IMR-90 (cell line): ENCODE measurements at regions not wholly inside any gene's neighbourhood (a gene's known extent, or its start where the extent isn't known, plus 50 kb on each side); places are given as distances from the start of the nearest gene placed in this dataset.

ENCODE experiments used
- ATAC-seq: fragments of 200-7000 bp; cut with Tn5 transposase; 2 replicates; pipeline ENCODE4 v1.9.1; 2020; ENCODE audit warnings: low read depth, mild to moderate bottlenecking, moderate library complexity
- BruUV-seq: library from RNA; stranded (reverse); fragments of 400-500 nt; replicated peaks from 2 replicates; lab custom pipeline; 2021; lab: Mats Ljungman, UMichigan
- CTCF ChIA-PET: fragments of 300-600 bp; formaldehyde crosslinking; extraction: SDS; loops from one replicate; lab custom pipeline; 2021; ENCODE audit warnings: antibody characterized with exemption; lab: Yijun Ruan, JAX
- POLR2A ChIA-PET: fragments of 300-600 bp; sonication (Branson Sonifier 250); formaldehyde crosslinking; loops from one replicate; lab custom pipeline; 2022; ENCODE audit warnings: antibody characterized with exemption; ENCODE audit not compliant: unreplicated experiment; lab: Charles Lee
- DNase-seq: peaks from one replicate; pipeline ENCODE4 v3.0.0; 2013
- H2AFZ ChIP-seq: replicated peaks from 2 replicates; pipeline ENCODE3; 2013; ENCODE audit warnings: low read length, mild to moderate bottlenecking; ENCODE audit not compliant: poor library complexity
- H2AK5ac ChIP-seq: 2 replicates; pipeline ENCODE4 v1.6.1; 2013; ENCODE audit warnings: low read depth, low read length, inconsistent platforms
- H2AK9ac ChIP-seq: replicated peaks from 2 replicates; pipeline ENCODE3; 2013; ENCODE audit warnings: mild to moderate bottlenecking, low read depth, low read length, moderate library complexity; ENCODE audit not compliant: poor library complexity
- H2BK120ac ChIP-seq: 2 replicates; pipeline ENCODE4 v1.6.1; 2013; ENCODE audit warnings: low read depth, low read length, inconsistent platforms
- H2BK15ac ChIP-seq: 3 replicates; pipeline ENCODE4 v1.6.1; 2013; ENCODE audit warnings: low read depth, low read length, inconsistent platforms
- H2BK20ac ChIP-seq: 2 replicates; pipeline ENCODE4 v1.6.1; 2013; ENCODE audit warnings: low read depth, mild to moderate bottlenecking, inconsistent platforms, low read length, moderate library complexity
- H2BK5ac ChIP-seq: 2 replicates; pipeline ENCODE4 v1.6.1; 2013; ENCODE audit warnings: mild to moderate bottlenecking, low read depth, low read length, inconsistent platforms; ENCODE audit not compliant: poor library complexity, severe bottlenecking
- H3K14ac ChIP-seq: replicated peaks from 2 replicates; pipeline ENCODE4 v1.6.1; 2013; ENCODE audit warnings: low read depth, low read length, inconsistent platforms
- H3K18ac ChIP-seq: 2 replicates; pipeline ENCODE4 v1.6.1; 2013; ENCODE audit warnings: low read depth, low read length, control low read depth
- H3K23ac ChIP-seq: 2 replicates; pipeline ENCODE4 v1.6.1; 2013; ENCODE audit warnings: low read depth, low read length, inconsistent platforms
- H3K27ac ChIP-seq: 2 replicates; pipeline ENCODE4 v1.5.1; 2013; ENCODE audit warnings: mild to moderate bottlenecking, control low read depth, low read length; ENCODE audit not compliant: insufficient read depth
- H3K27me3 ChIP-seq: 2 replicates; pipeline ENCODE4 v1.6.1; 2013; ENCODE audit warnings: low read length; ENCODE audit not compliant: control insufficient read depth, insufficient read depth
- H3K36me3 ChIP-seq: 2 replicates; pipeline ENCODE4 v1.6.1; 2013; ENCODE audit warnings: low read length, mixed read lengths; ENCODE audit not compliant: control insufficient read depth, insufficient read depth
- H3K4ac ChIP-seq: 2 replicates; pipeline ENCODE4 v1.6.1; 2013; ENCODE audit warnings: low read depth, low read length, inconsistent platforms
- H3K4me1 ChIP-seq: 2 replicates; pipeline ENCODE4 v1.6.1; 2013; ENCODE audit warnings: low read length, mixed read lengths; ENCODE audit not compliant: control insufficient read depth, insufficient read depth
- H3K4me2 ChIP-seq: 2 replicates; pipeline ENCODE4 v1.6.1; 2013; ENCODE audit warnings: low read depth, mild to moderate bottlenecking, control low read depth, low read length, moderate library complexity
- H3K4me3 ChIP-seq: 2 replicates; pipeline ENCODE4 v1.5.1; 2013; ENCODE audit warnings: low read depth, mild to moderate bottlenecking, control low read depth, low read length, moderate library complexity; ENCODE audit not compliant: insufficient read depth
- H3K56ac ChIP-seq: 2 replicates; pipeline ENCODE4 v1.6.1; 2013; ENCODE audit warnings: low read length, inconsistent platforms; ENCODE audit not compliant: insufficient read depth; ENCODE audit errors: extremely low read depth
- H3K79me1 ChIP-seq, 2 experiments: 2 replicates each; pipeline ENCODE4 v1.6.1; 2013; ENCODE audit warnings: low read length in 2 of 2, inconsistent platforms in 1 of 2, low read depth in 1 of 2
- H3K9ac ChIP-seq: 2 replicates; pipeline ENCODE4 v1.6.1; 2013; ENCODE audit warnings: low read depth, low read length, control low read depth
- H3K9me1 ChIP-seq: 2 replicates; pipeline ENCODE4 v1.6.1; 2013; ENCODE audit warnings: low read length, inconsistent platforms; ENCODE audit not compliant: insufficient read depth
- H3K9me3 ChIP-seq: 2 replicates; pipeline ENCODE4 v1.6.1; 2013; ENCODE audit warnings: low read length; ENCODE audit not compliant: control insufficient read depth, insufficient read depth
- H4K20me1 ChIP-seq: 2 replicates; pipeline ENCODE4 v1.6.1; 2013; ENCODE audit warnings: low read length, inconsistent platforms; ENCODE audit not compliant: insufficient read depth
- H4K5ac ChIP-seq: 2 replicates; pipeline ENCODE4 v1.6.1; 2013; ENCODE audit warnings: mild to moderate bottlenecking, low read depth, low read length, control low read depth
- H4K8ac ChIP-seq, 2 experiments: 2 replicates each; pipeline ENCODE4 v1.6.1; 2013; ENCODE audit warnings: low read depth in 2 of 2, low read length in 2 of 2, control low read depth in 1 of 2, inconsistent platforms in 1 of 2
- H4K91ac ChIP-seq: 2 replicates; pipeline ENCODE4 v1.6.1; 2013; ENCODE audit warnings: low read depth, low read length, inconsistent platforms; ENCODE audit not compliant: insufficient read depth
- FOS ChIP-seq: fragments of 150-350 bp; IDR thresholded peaks from 2 replicates; pipeline ENCODE4 v1.6.1; 2016; ENCODE audit warnings: low read depth, low read length
- MAFK ChIP-seq: IDR thresholded peaks from 2 replicates; pipeline ENCODE4 v1.6.1; 2012; ENCODE audit warnings: low read depth, low read length, improper control_type of control experiment
- MAZ ChIP-seq: IDR thresholded peaks from 2 replicates; pipeline ENCODE4 v1.6.1; 2012; ENCODE audit warnings: low read depth, mild to moderate bottlenecking, low read length, improper control_type of control experiment, moderate library complexity, borderline replicate concordance
- NFE2L2 ChIP-seq: fragments of 150-350 bp; IDR thresholded peaks from 2 replicates; pipeline ENCODE4 v1.6.1; 2016; ENCODE audit warnings: low read depth, mild to moderate bottlenecking, low read length
- RCOR1 ChIP-seq: IDR thresholded peaks from 2 replicates; pipeline ENCODE4 v1.6.1; 2012; ENCODE audit warnings: mild to moderate bottlenecking, low read length, improper control_type of control experiment; ENCODE audit not compliant: insufficient replicate concordance
- RFX5 ChIP-seq: IDR thresholded peaks from 2 replicates; pipeline ENCODE4 v1.8.0; 2012; ENCODE audit warnings: low read depth, mild to moderate bottlenecking, low read length, moderate library complexity
- USF2 ChIP-seq: fragments of 150-350 bp; IDR thresholded peaks from 2 replicates; pipeline ENCODE4 v1.6.1; 2017; ENCODE audit warnings: mild to moderate bottlenecking, antibody characterized with exemption, low read length, low read depth
- WGBS, 2 experiments: methylation state at CpG; one replicate each; pipeline versions ENCODE4 v1.1.5 to v1.1.7; 2013; ENCODE audit warnings: missing lambda C conversion rate in 2 of 2; ENCODE audit not compliant: insufficient read length in 1 of 2; ENCODE audit errors: extremely low coverage in 2 of 2; 5-methylcytosine and 5-hydroxymethylcytosine counted together
- dilution Hi-C: fragments of 300-500 bp; cut with HindIII; formaldehyde crosslinking; loops from one replicate; pipeline ENCODE4 v1.14.3; 2018; ENCODE audit warnings: low sequenced_read_pairs; ENCODE audit not compliant: unreplicated experiment
- in situ Hi-C: fragments of 300-500 bp; cut with MboI; formaldehyde crosslinking; loops from 3 replicates; pipeline ENCODE4 v1.14.3; 2019; ENCODE audit warnings: low sequenced_read_pairs, inconsistent platforms, mixed read lengths
- intact Hi-C: fragments of 100-400 bp; cut with micrococcal nuclease; formaldehyde crosslinking; loops from 2 replicates; pipeline ENCODE4 v1.10.0; 2022

GRCh38 chr3:194265996-194266964 is 84.8 kb downstream of the CPN2 start (continued):
- TF ChIP-seq RCOR1 = no peak
- no peak for TF ChIP-seq FOS

- Histone ChIP-seq H3K9ac (no peak overlapping the region), H3K4me3 (no peak overlapping the region), H4K5ac (no peak overlapping the region), H3K9me3 (no peaks in the 10 kb centered on the region), H4K8ac (no peak overlapping the region), H2BK120ac (no peak overlapping the region), H2AK9ac (no peak overlapping the region), H3K56ac (no peak overlapping the region), H3K36me3 (no peaks in the 10 kb centered on the region), H3K14ac (no peak overlapping the region), H2AK5ac (no peak overlapping the region), H3K27ac (no peak overlapping the region), H2BK15ac (no peak overlapping the region), H3K79me1 (no peaks in the 10 kb centered on the region), H2BK20ac (no peak overlapping the region), H3K23ac (no peak overlapping the region), H3K4ac (no peak overlapping the region), H3K27me3 (peaks cover 20% of the 10 kb centered on the region), H4K91ac (no peak overlapping the region), H2AFZ (peak overlapping the region; percentile 14), H3K9me1 (no peaks in the 10 kb centered on the region; the same call in 1 of the 2 replicates), H4K20me1 (no peaks in the 10 kb centered on the region), H2BK5ac (no peak overlapping the region), H3K4me1 (peaks cover 2% of the 10 kb centered on the region; the same call in 1 of the 2 replicates), H3K18ac (no peak overlapping the region), H3K4me2 (no peak overlapping the region)
- DNase-seq (peak; percentile 61), ATAC-seq (no peak)
- ChIA-PET POLR2A (no interaction called here), CTCF (no interaction called here)
- no TSS peak for BruUV-seq
- 49% methylated on average over 2 of the region's 26 CpGs; no CpG with 5 or more reads in 1 of the 2 experiments for WGBS, 2 experiments
- TF ChIP-seq RFX5 (no peak), MAFK (no peak), USF2 (no peak), MAZ (no peak), NFE2L2 (no peak)
- in situ Hi-C loops = no loop called here
- dilution Hi-C loops = no loop called here
- intact Hi-C loops = loop anchor here (5.0 kb wide), 1 partner anchor 486 kb away; no protein-coding TSS in a partner anchor
Observed at GRCh38 chr3:194267744-194268653, 83.1 kb downstream of the CPN2 start.
